Calu3 (cell line): ENCODE measurements at regions not wholly inside any gene's neighbourhood (a gene's known extent, or its start where the extent isn't known, plus 50 kb on each side); places are given as distances from the start of the nearest gene placed in this dataset.

Experiments used
- BruUV-seq: library from RNA; stranded (reverse); fragments of 400-500 nt; replicated peaks from 2 replicates; lab custom pipeline; 2021; lab: Mats Ljungman, UMichigan
- CTCF ChIA-PET: fragments of 300-600 bp; sonication (Branson Sonifier 250); formaldehyde crosslinking; loops from one replicate; lab custom pipeline; 2022; ENCODE audit warnings: antibody characterized with exemption; lab: Charles Lee
- DNase-seq: peaks from one replicate; pipeline ENCODE4 v3.0.0; 2022
- H3K27ac Mint-ChIP-seq: one replicate; pipeline ENCODE4 v1.8.0; 2022; ENCODE audit warnings: mixed read lengths; ENCODE audit not compliant: unreplicated experiment
- H3K27me3 Mint-ChIP-seq: one replicate; pipeline ENCODE4 v1.8.0; 2022; ENCODE audit warnings: mixed read lengths; ENCODE audit not compliant: unreplicated experiment
- H3K36me3 Mint-ChIP-seq: one replicate; pipeline ENCODE4 v1.8.0; 2022; ENCODE audit warnings: mild to moderate bottlenecking, moderate library complexity, mixed read lengths; ENCODE audit not compliant: insufficient read depth, unreplicated experiment
- H3K4me1 Mint-ChIP-seq: one replicate; pipeline ENCODE4 v1.8.0; 2022; ENCODE audit warnings: mild to moderate bottlenecking, low read depth, mixed read lengths; ENCODE audit not compliant: unreplicated experiment
- H3K4me3 Mint-ChIP-seq: one replicate; pipeline ENCODE4 v1.8.0; 2022; ENCODE audit warnings: mild to moderate bottlenecking, low read depth, moderate library complexity, mixed read lengths; ENCODE audit not compliant: unreplicated experiment
- H3K9me3 Mint-ChIP-seq: one replicate; pipeline ENCODE4 v1.8.0; 2022; ENCODE audit warnings: low read depth, mixed read lengths; ENCODE audit not compliant: unreplicated experiment
- intact Hi-C: fragments of 100-400 bp; cut with micrococcal nuclease; formaldehyde crosslinking; loops from one replicate; pipeline ENCODE4 v1.10.0; 2022; ENCODE audit not compliant: unreplicated experiment
- TF ChIP-seq, protein P1 (sequence below): fragments of 200-600 bp; IDR thresholded peaks from one replicate; pipeline ENCODE4 v1.8.0; 2022; ENCODE audit warnings: antibody characterized with exemption; ENCODE audit not compliant: unreplicated experiment

GRCh38 chr5:2003206-2003605, 120.5 kb upstream of the IRX4 start:
- H3K36me3 Mint-ChIP-seq = no peaks in the 10 kb centered on the region
- H3K27me3 Mint-ChIP-seq = peaks cover 52% of the 10 kb centered on the region
- H3K4me1 Mint-ChIP-seq = no peaks in the 10 kb centered on the region
- TF ChIP-seq, protein P1, sequence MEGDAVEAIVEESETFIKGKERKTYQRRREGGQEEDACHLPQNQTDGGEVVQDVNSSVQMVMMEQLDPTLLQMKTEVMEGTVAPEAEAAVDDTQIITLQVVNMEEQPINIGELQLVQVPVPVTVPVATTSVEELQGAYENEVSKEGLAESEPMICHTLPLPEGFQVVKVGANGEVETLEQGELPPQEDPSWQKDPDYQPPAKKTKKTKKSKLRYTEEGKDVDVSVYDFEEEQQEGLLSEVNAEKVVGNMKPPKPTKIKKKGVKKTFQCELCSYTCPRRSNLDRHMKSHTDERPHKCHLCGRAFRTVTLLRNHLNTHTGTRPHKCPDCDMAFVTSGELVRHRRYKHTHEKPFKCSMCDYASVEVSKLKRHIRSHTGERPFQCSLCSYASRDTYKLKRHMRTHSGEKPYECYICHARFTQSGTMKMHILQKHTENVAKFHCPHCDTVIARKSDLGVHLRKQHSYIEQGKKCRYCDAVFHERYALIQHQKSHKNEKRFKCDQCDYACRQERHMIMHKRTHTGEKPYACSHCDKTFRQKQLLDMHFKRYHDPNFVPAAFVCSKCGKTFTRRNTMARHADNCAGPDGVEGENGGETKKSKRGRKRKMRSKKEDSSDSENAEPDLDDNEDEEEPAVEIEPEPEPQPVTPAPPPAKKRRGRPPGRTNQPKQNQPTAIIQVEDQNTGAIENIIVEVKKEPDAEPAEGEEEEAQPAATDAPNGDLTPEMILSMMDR = no peak
- DNase-seq = no peak
- CTCF ChIA-PET = no interaction called here
- intact Hi-C loops = no loop called here
- BruUV-seq = no TSS peak
- peaks cover 3% of the 10 kb centered on the region for H3K9me3 Mint-ChIP-seq
- H3K27ac Mint-ChIP-seq = no peak overlapping the region
- no peak overlapping the region for H3K4me3 Mint-ChIP-seq

- Mint-ChIP-seq H3K9me3 (peaks cover 10% of the 10 kb centered on the region), H3K4me3 (no peak overlapping the region), H3K27ac (no peak overlapping the region), H3K36me3 (no peaks in the 10 kb centered on the region), H3K27me3 (peaks cover 59% of the 10 kb centered on the region), H3K4me1 (no peaks in the 10 kb centered on the region)
- DNase-seq = no peak
- TF ChIP-seq, protein P1 = no peak
- no TSS peak for BruUV-seq
- intact Hi-C loops = no loop called here
- CTCF ChIA-PET = no interaction called here
Observed at GRCh38 chr5:2001300-2001699, 118.6 kb upstream of the IRX4 start.

- Mint-ChIP-seq H3K36me3 (no peaks in the 10 kb centered on the region), H3K4me1 (no peaks in the 10 kb centered on the region), H3K9me3 (peaks cover 10% of the 10 kb centered on the region), H3K27me3 (peaks cover 59% of the 10 kb centered on the region), H3K27ac (no peak overlapping the region), H3K4me3 (no peak overlapping the region)
- no TSS peak for BruUV-seq
- TF ChIP-seq, protein P1 = no peak
- DNase-seq = no peak
- intact Hi-C loops = no loop called here
- CTCF ChIA-PET = no interaction called here
Observed at GRCh38 chr5:2000591-2000990, 117.9 kb upstream of the IRX4 start.

DNA sequence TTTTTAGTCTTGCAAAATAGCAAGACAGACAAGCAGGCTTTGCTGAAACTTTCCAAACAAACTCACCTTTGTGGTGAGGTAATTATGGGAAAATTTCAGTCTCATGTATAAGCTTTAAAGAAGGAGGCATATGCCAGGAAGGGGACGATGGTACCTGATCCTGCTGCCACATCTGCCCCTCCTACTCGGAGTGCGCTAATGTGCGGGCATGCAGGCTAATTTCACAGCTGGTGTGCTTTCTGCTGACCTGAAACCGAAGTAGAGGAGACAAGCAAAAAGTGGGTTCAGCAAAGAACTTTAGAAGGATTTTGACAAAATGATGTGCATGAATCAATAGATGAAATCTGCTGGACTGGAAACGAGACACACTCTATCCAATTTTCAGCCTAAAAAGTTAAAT, 117.1 kb upstream of the IRX4 start:
- BruUV-seq = no TSS peak
- Mint-ChIP-seq H3K36me3 (no peaks in the 10 kb centered on the region), H3K27ac (no peak overlapping the region), H3K9me3 (peaks cover 8% of the 10 kb centered on the region), H3K4me3 (no peak overlapping the region), H3K4me1 (no peaks in the 10 kb centered on the region), H3K27me3 (peaks cover 56% of the 10 kb centered on the region)
- CTCF ChIA-PET = no interaction called here
- no peak for DNase-seq
- intact Hi-C loops = no loop called here
- TF ChIP-seq, protein P1 = no peak
